ENCODE measurements at regions not wholly inside any gene's neighbourhood (a gene's known extent, or its start where the extent isn't known, plus 50 kb on each side); places are given as distances from the start of the nearest gene placed in this dataset.

GRCh38 chr3:80187981-80188380 is 420.2 kb upstream of the ROBO1 start:
- no peaks in the 10 kb centered on the region for H3K9me3 ChIP-seq
- no peak for TF ChIP-seq POLR2A (IDR thresholded peaks at IDR 0.05)
- TF ChIP-seq, protein P1, sequence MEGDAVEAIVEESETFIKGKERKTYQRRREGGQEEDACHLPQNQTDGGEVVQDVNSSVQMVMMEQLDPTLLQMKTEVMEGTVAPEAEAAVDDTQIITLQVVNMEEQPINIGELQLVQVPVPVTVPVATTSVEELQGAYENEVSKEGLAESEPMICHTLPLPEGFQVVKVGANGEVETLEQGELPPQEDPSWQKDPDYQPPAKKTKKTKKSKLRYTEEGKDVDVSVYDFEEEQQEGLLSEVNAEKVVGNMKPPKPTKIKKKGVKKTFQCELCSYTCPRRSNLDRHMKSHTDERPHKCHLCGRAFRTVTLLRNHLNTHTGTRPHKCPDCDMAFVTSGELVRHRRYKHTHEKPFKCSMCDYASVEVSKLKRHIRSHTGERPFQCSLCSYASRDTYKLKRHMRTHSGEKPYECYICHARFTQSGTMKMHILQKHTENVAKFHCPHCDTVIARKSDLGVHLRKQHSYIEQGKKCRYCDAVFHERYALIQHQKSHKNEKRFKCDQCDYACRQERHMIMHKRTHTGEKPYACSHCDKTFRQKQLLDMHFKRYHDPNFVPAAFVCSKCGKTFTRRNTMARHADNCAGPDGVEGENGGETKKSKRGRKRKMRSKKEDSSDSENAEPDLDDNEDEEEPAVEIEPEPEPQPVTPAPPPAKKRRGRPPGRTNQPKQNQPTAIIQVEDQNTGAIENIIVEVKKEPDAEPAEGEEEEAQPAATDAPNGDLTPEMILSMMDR (IDR thresholded peaks at IDR 0.05), result no peak
- H3K27ac ChIP-seq, result no peak overlapping the region
- no peaks in the 10 kb centered on the region for H3K36me3 ChIP-seq
- H3K27me3 ChIP-seq, result no peaks in the 10 kb centered on the region
- no peak for DNase-seq
- H3K4me3 ChIP-seq, result no peak overlapping the region
- H3K4me1 ChIP-seq, result no peaks in the 10 kb centered on the region

- Histone ChIP-seq H3K27ac (no peak overlapping the region), H3K9me3 (no peaks in the 10 kb centered on the region), H3K4me3 (no peak overlapping the region), H3K27me3 (no peaks in the 10 kb centered on the region), H3K36me3 (no peaks in the 10 kb centered on the region), H3K4me1 (no peaks in the 10 kb centered on the region)
- no peak for TF ChIP-seq POLR2A (IDR thresholded peaks at IDR 0.05)
- TF ChIP-seq, protein P1 (IDR thresholded peaks at IDR 0.05), result no peak
- DNase-seq, result no peak
These were observed 392.2 kb upstream of the ROBO1 start for GRCh38 chr3:80159990-80160506.

GRCh38 chr3:80158332-80158731 is 390.5 kb upstream of the ROBO1 start:
- no peak overlapping the region for H3K4me3 ChIP-seq
- no peak for DNase-seq
- no peak for TF ChIP-seq POLR2A (IDR thresholded peaks at IDR 0.05)
- TF ChIP-seq, protein P1 (IDR thresholded peaks at IDR 0.05), result no peak
- no peaks in the 10 kb centered on the region for H3K36me3 ChIP-seq
- no peaks in the 10 kb centered on the region for H3K27me3 ChIP-seq
- H3K27ac ChIP-seq, result no peak overlapping the region
- H3K4me1 ChIP-seq, result no peaks in the 10 kb centered on the region
- no peaks in the 10 kb centered on the region for H3K9me3 ChIP-seq

- Histone ChIP-seq H3K4me1 (no peaks in the 10 kb centered on the region), H3K27me3 (no peaks in the 10 kb centered on the region), H3K4me3 (no peak overlapping the region), H3K36me3 (no peaks in the 10 kb centered on the region), H3K27ac (no peak overlapping the region), H3K9me3 (no peaks in the 10 kb centered on the region)
- no peak for DNase-seq
- TF ChIP-seq, protein P1 (IDR thresholded peaks at IDR 0.05), result no peak
- no peak for TF ChIP-seq POLR2A (IDR thresholded peaks at IDR 0.05)
These were observed 389.7 kb upstream of the ROBO1 start for GRCh38 chr3:80157546-80157945.

DNA sequence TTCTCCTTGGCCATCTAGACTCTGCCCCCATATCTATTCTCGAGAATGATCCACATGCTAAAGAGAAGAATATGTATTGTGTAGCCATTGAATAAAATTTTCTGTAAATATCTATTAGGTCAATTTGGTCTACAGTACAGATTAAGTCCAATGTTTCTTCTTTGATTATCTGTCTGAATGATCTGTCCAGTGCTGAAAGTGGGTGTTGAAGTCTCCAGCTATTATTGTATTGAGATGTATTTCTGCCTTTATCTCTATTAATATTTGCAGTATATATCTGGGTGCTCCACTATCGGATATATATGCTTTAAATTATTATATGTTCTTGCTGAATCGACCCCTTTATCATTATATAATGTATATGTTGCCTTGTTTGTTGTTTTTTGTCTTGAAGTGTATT is 384.9 kb upstream of the ROBO1 start:
- no peak for DNase-seq
- TF ChIP-seq, protein P1 (IDR thresholded peaks at IDR 0.05), result no peak
- no peak for TF ChIP-seq POLR2A (IDR thresholded peaks at IDR 0.05)
- H3K4me3 ChIP-seq, result no peak overlapping the region
- peaks cover 0 to 3% (median 0%) of the 10 kb centered on the region in 4 donors for H3K9me3 ChIP-seq
- H3K27ac ChIP-seq, result no peak overlapping the region
- no peaks in the 10 kb centered on the region for H3K36me3 ChIP-seq
- H3K27me3 ChIP-seq, result no peaks in the 10 kb centered on the region
- H3K4me1 ChIP-seq, result no peaks in the 10 kb centered on the region

DNA sequence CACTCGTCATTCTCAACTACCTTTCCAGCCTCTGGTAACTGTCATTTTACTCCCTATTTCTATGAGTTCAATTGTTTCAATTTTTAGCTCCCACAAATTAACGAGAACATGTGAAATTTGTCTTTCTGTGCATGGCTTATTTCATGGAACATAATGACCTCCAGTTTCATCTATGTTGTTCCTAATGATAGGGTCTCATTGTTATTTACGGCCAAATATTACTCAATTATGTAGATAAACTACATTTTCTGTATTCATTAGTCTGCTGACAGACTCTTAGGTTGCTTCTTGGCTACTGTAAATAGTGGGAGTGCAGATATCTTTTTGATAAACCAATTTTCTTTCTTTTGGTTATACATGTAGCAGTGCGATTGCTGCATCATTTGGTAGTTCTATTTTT is 374.9 kb upstream of the ROBO1 start:
- H3K4me1 ChIP-seq, result no peaks in the 10 kb centered on the region
- no peak for DNase-seq
- no peaks in the 10 kb centered on the region for H3K36me3 ChIP-seq
- no peak overlapping the region for H3K4me3 ChIP-seq
- no peaks in the 10 kb centered on the region for H3K9me3 ChIP-seq
- H3K27me3 ChIP-seq, result no peaks in the 10 kb centered on the region
- H3K27ac ChIP-seq, result no peak overlapping the region
- TF ChIP-seq, protein P1 (IDR thresholded peaks at IDR 0.05), result no peak
- no peak for TF ChIP-seq POLR2A (IDR thresholded peaks at IDR 0.05)

Measured in Peyer's patch (tissue), 4 donors.